ENCODE measurements at regions not wholly inside any gene's neighbourhood (a gene's known extent, or its start where the extent isn't known, plus 50 kb on each side); places are given as distances from the start of the nearest gene placed in this dataset.

- no peak overlapping the region for H3K4me3 ChIP-seq
- 50 to 53% methylated on average over 5 of the region's 5 CpGs for WGBS, 2 donors
- no peak for DNase-seq
Observed at GRCh38 chr13:112124141-112124540, 57.2 kb downstream of the SOX1 start.

GRCh38 chr13:112127564-112128330, 60.8 kb downstream of the SOX1 start:
- H3K27ac ChIP-seq: no peak overlapping the region
- H3K27me3 ChIP-seq: no peaks in the 10 kb centered on the region
- 77 to 80% methylated on average over 15 of the region's 15 CpGs for WGBS, 2 donors
- no peak for DNase-seq
- intact Hi-C loops (cut with DNase I; ENCODE audit: low total_unique reads): no loop called here
- H3K4me3 ChIP-seq: no peak overlapping the region
- no peak for TF ChIP-seq POLR2A (IDR thresholded peaks at IDR 0.05)
- TF ChIP-seq CTCF (IDR thresholded peaks at IDR 0.05): no peak
- no peaks in the 10 kb centered on the region for H3K9me3 ChIP-seq
- H3K36me3 ChIP-seq (ENCODE audit: low read depth, missing control alignments): no peaks in the 10 kb centered on the region
- H3K4me1 ChIP-seq: no peaks in the 10 kb centered on the region

More at GRCh38 chr13:112124141-112124540, 57.2 kb downstream of the SOX1 start:
- intact Hi-C loops (cut with DNase I; ENCODE audit: low total_unique reads): no loop called here
- TF ChIP-seq CTCF (IDR thresholded peaks at IDR 0.05) (no peak), POLR2A (IDR thresholded peaks at IDR 0.05) (no peak)
- no peaks in the 10 kb centered on the region for H3K4me1 ChIP-seq
- H3K27ac ChIP-seq: no peak overlapping the region
- no peaks in the 10 kb centered on the region for H3K9me3 ChIP-seq
- H3K36me3 ChIP-seq (ENCODE audit: low read depth, missing control alignments): no peaks in the 10 kb centered on the region
- no peaks in the 10 kb centered on the region for H3K27me3 ChIP-seq

- DNase-seq: no peak
- intact Hi-C loops (cut with DNase I; ENCODE audit: low total_unique reads): no loop called here
- Histone ChIP-seq H3K27me3 (no peaks in the 10 kb centered on the region), H3K27ac (no peak overlapping the region), H3K4me1 (no peaks in the 10 kb centered on the region), H3K4me3 (no peak overlapping the region), H3K36me3 (ENCODE audit: low read depth, missing control alignments) (no peaks in the 10 kb centered on the region), H3K9me3 (no peaks in the 10 kb centered on the region)
- WGBS, 2 donors: 88% methylated on average over 8 of the region's 8 CpGs; no CpG with 5 or more reads in 1 of the 2 donors
- TF ChIP-seq POLR2A (IDR thresholded peaks at IDR 0.05) (no peak), CTCF (IDR thresholded peaks at IDR 0.05) (no peak)
Observed at GRCh38 chr13:112128331-112128610, 61.3 kb downstream of the SOX1 start.

- 72 to 88% methylated on average over 7 of the region's 7 CpGs for WGBS, 2 donors
- Histone ChIP-seq H3K4me1 (no peaks in the 10 kb centered on the region), H3K36me3 (ENCODE audit: low read depth, missing control alignments) (no peaks in the 10 kb centered on the region), H3K4me3 (no peak overlapping the region), H3K27me3 (no peaks in the 10 kb centered on the region), H3K27ac (no peak overlapping the region), H3K9me3 (no peaks in the 10 kb centered on the region)
- no peak for DNase-seq
- TF ChIP-seq CTCF (IDR thresholded peaks at IDR 0.05) (no peak), POLR2A (IDR thresholded peaks at IDR 0.05) (no peak)
- intact Hi-C loops (cut with DNase I; ENCODE audit: low total_unique reads): no loop called here
Observed at GRCh38 chr13:112130418-112130817, 63.5 kb downstream of the SOX1 start.

- Histone ChIP-seq H3K4me3 (no peak overlapping the region), H3K4me1 (no peaks in the 10 kb centered on the region), H3K27ac (no peak overlapping the region), H3K36me3 (ENCODE audit: low read depth, missing control alignments) (no peaks in the 10 kb centered on the region), H3K27me3 (no peaks in the 10 kb centered on the region), H3K9me3 (no peaks in the 10 kb centered on the region)
- DNase-seq: no peak
- intact Hi-C loops (cut with DNase I; ENCODE audit: low total_unique reads): no loop called here
- TF ChIP-seq CTCF (IDR thresholded peaks at IDR 0.05): no peak
- 45 to 60% methylated on average over 21 to 25 of the region's 25 CpGs for WGBS, 2 donors
Observed at GRCh38 chr13:112131081-112131712, 64.2 kb downstream of the SOX1 start.

Data from testis (tissue), 2 donors.